ENCODE measurements at regions not wholly inside any gene's neighbourhood (a gene's known extent, or its start where the extent isn't known, plus 50 kb on each side); places are given as distances from the start of the nearest gene placed in this dataset.

DNA sequence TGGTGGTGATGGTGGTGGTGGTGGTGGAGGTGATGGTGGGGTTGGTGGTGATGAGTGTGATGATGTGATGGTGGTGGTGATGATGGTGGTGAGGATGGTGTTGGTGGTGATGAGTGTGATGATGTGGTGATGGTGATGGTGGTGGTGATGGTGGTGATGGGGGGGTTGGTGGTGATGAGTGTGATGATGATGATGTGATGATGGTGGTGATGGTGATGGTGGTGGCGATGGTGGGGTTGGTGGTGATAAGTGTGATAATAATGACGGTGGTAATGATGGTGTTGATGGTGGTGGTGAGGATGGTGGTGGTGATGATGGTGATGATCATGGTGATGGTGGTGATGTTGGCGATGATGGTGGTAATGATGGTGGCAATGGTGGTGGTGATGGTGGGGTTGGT is 67.7 kb downstream of the RRM2 start:
- Mint-ChIP-seq H3K4me1 (no peaks in the 10 kb centered on the region), H3K9me3 (peaks cover 0 to 10% (median 1%) of the 10 kb centered on the region in 7 donors), H3K27me3 (ENCODE audit: low read depth in 3 of 3) (peaks cover 0 to 4% (median 2%) of the 10 kb centered on the region in 3 donors), H3K4me3 (no peak overlapping the region), H3K27ac (no peak overlapping the region), H3K36me3 (peaks cover 34 to 58% of the 10 kb centered on the region in 2 donors)
- Histone ChIP-seq H3K27me3 (ENCODE audit: control insufficient read depth in 2 of 2, insufficient read depth in 2 of 2, low read length in 2 of 2) (no peaks in the 10 kb centered on the region), H3K4me2 (replicated peaks; ENCODE audit: extremely low read depth, low read length, poor library complexity, severe bottlenecking) (no peak overlapping the region), H3K9me3 (replicated peaks in 1 of 2; ENCODE audit: control insufficient read depth in 1 of 2, insufficient read depth in 1 of 2, low read length in 2 of 2) (no peaks in the 10 kb centered on the region), H3K27ac (ENCODE audit: low read depth in 1 of 2, low read length in 2 of 2) (no peak overlapping the region), H3K79me2 (ENCODE audit: insufficient read depth, low read length) (no peaks in the 10 kb centered on the region), H3K36me3 (replicated peaks in 1 of 2; ENCODE audit: control insufficient read depth in 1 of 2, insufficient read depth in 2 of 2, low read length in 2 of 2) (peaks cover 7 to 45% of the 10 kb centered on the region in 2 donors), H3K4me3 (replicated peaks in 1 of 3; ENCODE audit: low read depth in 2 of 3, low read length in 3 of 3) (no peak overlapping the region), H3K9ac (ENCODE audit: insufficient read depth, low read length, poor library complexity, severe bottlenecking) (no peak overlapping the region), H4K20me1 (ENCODE audit: insufficient read depth, low read length) (no peaks in the 10 kb centered on the region), H3K4me1 (ENCODE audit: control insufficient read depth in 1 of 2, insufficient read depth in 2 of 2, low read length in 2 of 2) (no peaks in the 10 kb centered on the region), H2AFZ (ENCODE audit: insufficient read depth, low read depth, low read length, poor library complexity, severe bottlenecking) (no peak overlapping the region)
- 100% methylated on average over 3 of the region's 3 CpGs for WGBS (ENCODE audit: insufficient coverage)
- DNase-seq = no peak
- TF ChIP-seq, protein P1, sequence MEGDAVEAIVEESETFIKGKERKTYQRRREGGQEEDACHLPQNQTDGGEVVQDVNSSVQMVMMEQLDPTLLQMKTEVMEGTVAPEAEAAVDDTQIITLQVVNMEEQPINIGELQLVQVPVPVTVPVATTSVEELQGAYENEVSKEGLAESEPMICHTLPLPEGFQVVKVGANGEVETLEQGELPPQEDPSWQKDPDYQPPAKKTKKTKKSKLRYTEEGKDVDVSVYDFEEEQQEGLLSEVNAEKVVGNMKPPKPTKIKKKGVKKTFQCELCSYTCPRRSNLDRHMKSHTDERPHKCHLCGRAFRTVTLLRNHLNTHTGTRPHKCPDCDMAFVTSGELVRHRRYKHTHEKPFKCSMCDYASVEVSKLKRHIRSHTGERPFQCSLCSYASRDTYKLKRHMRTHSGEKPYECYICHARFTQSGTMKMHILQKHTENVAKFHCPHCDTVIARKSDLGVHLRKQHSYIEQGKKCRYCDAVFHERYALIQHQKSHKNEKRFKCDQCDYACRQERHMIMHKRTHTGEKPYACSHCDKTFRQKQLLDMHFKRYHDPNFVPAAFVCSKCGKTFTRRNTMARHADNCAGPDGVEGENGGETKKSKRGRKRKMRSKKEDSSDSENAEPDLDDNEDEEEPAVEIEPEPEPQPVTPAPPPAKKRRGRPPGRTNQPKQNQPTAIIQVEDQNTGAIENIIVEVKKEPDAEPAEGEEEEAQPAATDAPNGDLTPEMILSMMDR (IDR thresholded peaks at IDR 0.05) = no peak
- intact Hi-C loops (cut with micrococcal nuclease) = no loop called here

- Mint-ChIP-seq H3K27ac (peak overlapping the region in 1 of 7 donors; percentile 19), H3K4me3 (no peak overlapping the region)
- H3K4me1 ChIP-seq (ENCODE audit: control insufficient read depth in 1 of 2, insufficient read depth in 2 of 2, low read length in 2 of 2) = no peaks in the 10 kb centered on the region
These were observed 68.4 kb downstream of the RRM2 start for GRCh38 chr2:10190737-10191532.

More at GRCh38 chr2:10190737-10191532, 68.4 kb downstream of the RRM2 start:
- H3K27me3 ChIP-seq (ENCODE audit: control insufficient read depth in 2 of 2, insufficient read depth in 2 of 2, low read length in 2 of 2) = no peaks in the 10 kb centered on the region
- DNase-seq = no peak
- 84% methylated on average over 7 of the region's 10 CpGs for WGBS (ENCODE audit: insufficient coverage)
- intact Hi-C loops (cut with micrococcal nuclease) = no loop called here
- no peaks in the 10 kb centered on the region for H3K79me2 ChIP-seq (ENCODE audit: insufficient read depth, low read length)
- H4K20me1 ChIP-seq (ENCODE audit: insufficient read depth, low read length) = no peaks in the 10 kb centered on the region
- TF ChIP-seq, protein P1 (IDR thresholded peaks at IDR 0.05) = no peak
- H3K9ac ChIP-seq (ENCODE audit: insufficient read depth, low read length, poor library complexity, severe bottlenecking) = no peak overlapping the region
- Mint-ChIP-seq H3K27me3 (ENCODE audit: low read depth in 3 of 3) (peaks cover 0 to 4% (median 2%) of the 10 kb centered on the region in 3 donors), H3K4me1 (no peaks in the 10 kb centered on the region), H3K9me3 (peaks cover 0 to 10% (median 1%) of the 10 kb centered on the region in 7 donors), H3K36me3 (peaks cover 37 to 60% of the 10 kb centered on the region in 2 donors)
- no peak overlapping the region for H3K4me2 ChIP-seq (replicated peaks; ENCODE audit: extremely low read depth, low read length, poor library complexity, severe bottlenecking)
- H3K9me3 ChIP-seq (replicated peaks in 1 of 2; ENCODE audit: control insufficient read depth in 1 of 2, insufficient read depth in 1 of 2, low read length in 2 of 2) = no peaks in the 10 kb centered on the region
- no peak overlapping the region for H3K4me3 ChIP-seq (replicated peaks in 1 of 3; ENCODE audit: low read depth in 2 of 3, low read length in 3 of 3)
- H3K36me3 ChIP-seq (replicated peaks in 1 of 2; ENCODE audit: control insufficient read depth in 1 of 2, insufficient read depth in 2 of 2, low read length in 2 of 2) = peaks cover 7 to 49% of the 10 kb centered on the region in 2 donors
- H2AFZ ChIP-seq (ENCODE audit: insufficient read depth, low read depth, low read length, poor library complexity, severe bottlenecking) = no peak overlapping the region
- no peak overlapping the region for H3K27ac ChIP-seq (ENCODE audit: low read depth in 1 of 2, low read length in 2 of 2)

All from CD14-positive monocyte (primary cell).